GM12873 (cell line): ENCODE measurements at regions not wholly inside any gene's neighbourhood (a gene's known extent, or its start where the extent isn't known, plus 50 kb on each side); places are given as distances from the start of the nearest gene placed in this dataset.

Experiments
- TF ChIP-seq, protein P1 (sequence below): IDR thresholded peaks from 2 replicates; pipeline ENCODE4 v1.5.1; 2012; ENCODE audit warnings: low read depth, mild to moderate bottlenecking, moderate library complexity, low read length, control low read depth; ENCODE audit not compliant: insufficient read depth; ENCODE audit errors: missing control alignments

- TF ChIP-seq, protein P1, sequence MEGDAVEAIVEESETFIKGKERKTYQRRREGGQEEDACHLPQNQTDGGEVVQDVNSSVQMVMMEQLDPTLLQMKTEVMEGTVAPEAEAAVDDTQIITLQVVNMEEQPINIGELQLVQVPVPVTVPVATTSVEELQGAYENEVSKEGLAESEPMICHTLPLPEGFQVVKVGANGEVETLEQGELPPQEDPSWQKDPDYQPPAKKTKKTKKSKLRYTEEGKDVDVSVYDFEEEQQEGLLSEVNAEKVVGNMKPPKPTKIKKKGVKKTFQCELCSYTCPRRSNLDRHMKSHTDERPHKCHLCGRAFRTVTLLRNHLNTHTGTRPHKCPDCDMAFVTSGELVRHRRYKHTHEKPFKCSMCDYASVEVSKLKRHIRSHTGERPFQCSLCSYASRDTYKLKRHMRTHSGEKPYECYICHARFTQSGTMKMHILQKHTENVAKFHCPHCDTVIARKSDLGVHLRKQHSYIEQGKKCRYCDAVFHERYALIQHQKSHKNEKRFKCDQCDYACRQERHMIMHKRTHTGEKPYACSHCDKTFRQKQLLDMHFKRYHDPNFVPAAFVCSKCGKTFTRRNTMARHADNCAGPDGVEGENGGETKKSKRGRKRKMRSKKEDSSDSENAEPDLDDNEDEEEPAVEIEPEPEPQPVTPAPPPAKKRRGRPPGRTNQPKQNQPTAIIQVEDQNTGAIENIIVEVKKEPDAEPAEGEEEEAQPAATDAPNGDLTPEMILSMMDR = no peak
Measured at GRCh38 chr6:137949686-137950390, 82.8 kb downstream of the TNFAIP3 start.

GRCh38 chr6:137950581-137950980 lies 83.5 kb downstream of the TNFAIP3 start:
- TF ChIP-seq, protein P1 = no peak

GRCh38 chr6:137951064-137951597 lies 84.1 kb downstream of the TNFAIP3 start:
- TF ChIP-seq, protein P1 = peak; percentile 47

GRCh38 chr6:137952247-137952646 lies 85.2 kb downstream of the TNFAIP3 start:
- TF ChIP-seq, protein P1 = no peak

DNA sequence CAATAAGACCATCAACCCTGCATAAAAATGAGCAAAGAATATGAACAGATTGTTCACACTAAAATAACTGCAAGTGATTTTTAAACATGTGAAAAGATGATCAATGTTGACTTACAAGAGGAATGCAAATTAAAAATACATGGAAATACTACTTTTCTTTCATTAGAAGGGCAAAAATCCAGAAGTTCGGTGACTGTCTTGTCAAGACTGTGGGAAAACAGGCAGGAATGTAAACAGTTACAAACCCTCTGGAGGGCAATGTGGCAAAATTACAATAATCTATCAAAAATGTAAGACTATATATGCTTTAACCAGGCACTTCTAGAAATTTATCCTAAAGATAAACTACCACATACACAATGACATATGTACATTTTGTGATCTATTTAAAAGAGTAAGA lies 86.7 kb downstream of the TNFAIP3 start:
- TF ChIP-seq, protein P1 = no peak

GRCh38 chr6:137954253-137954652 lies 87.2 kb downstream of the TNFAIP3 start:
- TF ChIP-seq, protein P1 = no peak

- TF ChIP-seq, protein P1 = no peak
Measured at GRCh38 chr6:137956098-137956488, 89.0 kb downstream of the TNFAIP3 start.
